DOHH2 (cell line): ENCODE measurements at regions not wholly inside any gene's neighbourhood (a gene's known extent, or its start where the extent isn't known, plus 50 kb on each side); places are given as distances from the start of the nearest gene placed in this dataset.

ENCODE experiments used
- H3F3A ChIP-seq: fragments of 200-600 bp; sonication (generic), shearing (Covaris generic); 2 replicates; pipeline ENCODE4 v1.6.0; 2016; ENCODE audit warnings: antibody characterized with exemption, mild to moderate bottlenecking; ENCODE audit not compliant: control insufficient read depth, insufficient read depth
- H3K27ac ChIP-seq: fragments of 200-600 bp; sonication (generic); 2 replicates; pipeline ENCODE4 v1.5.1; 2014; ENCODE audit warnings: low read depth, mild to moderate bottlenecking, low read length, moderate library complexity
- H3K27me3 ChIP-seq: fragments of 200-600 bp; sonication (generic); 2 replicates; pipeline ENCODE4 v1.6.1; 2014; ENCODE audit warnings: mild to moderate bottlenecking, low read length, mixed read lengths; ENCODE audit not compliant: control insufficient read depth
- H3K36me3 ChIP-seq: fragments of 200-600 bp; sonication (generic); 2 replicates; pipeline ENCODE4 v1.6.1; 2014; ENCODE audit warnings: mild to moderate bottlenecking, low read length, moderate library complexity, mixed read lengths; ENCODE audit not compliant: control insufficient read depth
- H3K4me1 ChIP-seq: fragments of 200-600 bp; sonication (generic); 2 replicates; pipeline ENCODE4 v1.6.1; 2014; ENCODE audit warnings: mild to moderate bottlenecking, low read length, mixed read lengths; ENCODE audit not compliant: control insufficient read depth
- H3K4me2 ChIP-seq: fragments of 200-600 bp; sonication (generic); 2 replicates; pipeline ENCODE4 v1.6.0; 2014; ENCODE audit warnings: mild to moderate bottlenecking, low read length, moderate library complexity
- H3K4me3 ChIP-seq: fragments of 200-600 bp; sonication (generic); 2 replicates; pipeline ENCODE4 v1.5.1; 2014; ENCODE audit warnings: mild to moderate bottlenecking, low read length, mixed read lengths
- H3K79me2 ChIP-seq: fragments of 200-600 bp; sonication (generic); 2 replicates; pipeline ENCODE4 v1.6.1; 2014; ENCODE audit warnings: mild to moderate bottlenecking, low read length, mixed read lengths; ENCODE audit not compliant: control insufficient read depth
- H3K9me2 ChIP-seq: fragments of 200-600 bp; sonication (generic); replicated peaks from 2 replicates; pipeline ENCODE4 v1.6.1; 2014; ENCODE audit warnings: mild to moderate bottlenecking, low read length, mixed read lengths; ENCODE audit not compliant: control insufficient read depth
- H3K9me3 ChIP-seq: fragments of 200-600 bp; sonication (generic); 2 replicates; pipeline ENCODE4 v1.6.1; 2014; ENCODE audit warnings: antibody characterized with exemption, low read length, mixed read lengths; ENCODE audit not compliant: control insufficient read depth, insufficient read depth
- H4K20me1 ChIP-seq: fragments of 200-600 bp; sonication (generic); 2 replicates; pipeline ENCODE4 v1.6.0; 2014; ENCODE audit warnings: low read depth, mild to moderate bottlenecking, antibody characterized with exemption, low read length, moderate library complexity; ENCODE audit not compliant: control insufficient read depth, insufficient read depth
- EZH2phosphoT487 ChIP-seq: fragments of 200-600 bp; sonication (generic); IDR thresholded peaks from 2 replicates; pipeline ENCODE4 v1.6.1; 2017; ENCODE audit warnings: borderline replicate concordance, mild to moderate bottlenecking, antibody characterized with exemption, low read length, moderate library complexity, mixed read lengths
- TF ChIP-seq, protein P1 (sequence below): fragments of 200-600 bp; sonication (generic); IDR thresholded peaks from one replicate; pipeline ENCODE4 v1.5.1; 2014; ENCODE audit warnings: antibody characterized with exemption, mild to moderate bottlenecking, low read depth, low read length; ENCODE audit not compliant: poor library complexity, severe bottlenecking

DNA sequence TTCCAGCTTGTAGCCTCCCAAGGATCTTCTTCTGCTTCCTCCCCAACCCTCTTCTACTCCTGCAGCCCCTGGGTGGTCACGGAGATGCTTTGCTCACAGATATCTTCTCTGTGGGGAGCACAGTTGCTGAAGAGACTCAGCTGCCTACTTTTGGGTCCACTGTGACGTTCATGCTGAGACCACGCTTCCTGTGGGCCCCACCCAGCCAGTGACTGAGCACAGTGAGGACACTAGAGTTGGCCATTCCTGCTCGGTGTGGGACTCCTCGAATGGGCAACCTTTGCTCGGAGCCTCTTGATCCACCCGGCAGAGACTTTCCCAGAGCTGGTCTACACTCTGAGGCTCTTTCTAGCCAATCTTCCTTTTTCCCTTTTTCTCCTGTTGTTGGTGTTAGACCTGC lies 73.9 kb downstream of the ADRA2A start:
- H3K9me2 ChIP-seq = no peaks in the 10 kb centered on the region; the same call in 1 of the 2 replicates
- no peak overlapping the region for H3K4me3 ChIP-seq
- H3F3A ChIP-seq = no peaks in the 10 kb centered on the region
- 0 out of 2 replicates have a peak, but pooled peaks cover 2% of the 10 kb centered on the region for H3K27me3 ChIP-seq
- TF ChIP-seq, protein P1, sequence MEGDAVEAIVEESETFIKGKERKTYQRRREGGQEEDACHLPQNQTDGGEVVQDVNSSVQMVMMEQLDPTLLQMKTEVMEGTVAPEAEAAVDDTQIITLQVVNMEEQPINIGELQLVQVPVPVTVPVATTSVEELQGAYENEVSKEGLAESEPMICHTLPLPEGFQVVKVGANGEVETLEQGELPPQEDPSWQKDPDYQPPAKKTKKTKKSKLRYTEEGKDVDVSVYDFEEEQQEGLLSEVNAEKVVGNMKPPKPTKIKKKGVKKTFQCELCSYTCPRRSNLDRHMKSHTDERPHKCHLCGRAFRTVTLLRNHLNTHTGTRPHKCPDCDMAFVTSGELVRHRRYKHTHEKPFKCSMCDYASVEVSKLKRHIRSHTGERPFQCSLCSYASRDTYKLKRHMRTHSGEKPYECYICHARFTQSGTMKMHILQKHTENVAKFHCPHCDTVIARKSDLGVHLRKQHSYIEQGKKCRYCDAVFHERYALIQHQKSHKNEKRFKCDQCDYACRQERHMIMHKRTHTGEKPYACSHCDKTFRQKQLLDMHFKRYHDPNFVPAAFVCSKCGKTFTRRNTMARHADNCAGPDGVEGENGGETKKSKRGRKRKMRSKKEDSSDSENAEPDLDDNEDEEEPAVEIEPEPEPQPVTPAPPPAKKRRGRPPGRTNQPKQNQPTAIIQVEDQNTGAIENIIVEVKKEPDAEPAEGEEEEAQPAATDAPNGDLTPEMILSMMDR = no peak
- no peak for TF ChIP-seq EZH2phosphoT487
- H3K4me1 ChIP-seq = no peaks in the 10 kb centered on the region
- no peak overlapping the region for H3K27ac ChIP-seq
- no peaks in the 10 kb centered on the region for H3K9me3 ChIP-seq
- no peaks in the 10 kb centered on the region for H3K79me2 ChIP-seq
- no peaks in the 10 kb centered on the region for H4K20me1 ChIP-seq
- no peaks in the 10 kb centered on the region for H3K36me3 ChIP-seq
- no peak overlapping the region for H3K4me2 ChIP-seq

DNA sequence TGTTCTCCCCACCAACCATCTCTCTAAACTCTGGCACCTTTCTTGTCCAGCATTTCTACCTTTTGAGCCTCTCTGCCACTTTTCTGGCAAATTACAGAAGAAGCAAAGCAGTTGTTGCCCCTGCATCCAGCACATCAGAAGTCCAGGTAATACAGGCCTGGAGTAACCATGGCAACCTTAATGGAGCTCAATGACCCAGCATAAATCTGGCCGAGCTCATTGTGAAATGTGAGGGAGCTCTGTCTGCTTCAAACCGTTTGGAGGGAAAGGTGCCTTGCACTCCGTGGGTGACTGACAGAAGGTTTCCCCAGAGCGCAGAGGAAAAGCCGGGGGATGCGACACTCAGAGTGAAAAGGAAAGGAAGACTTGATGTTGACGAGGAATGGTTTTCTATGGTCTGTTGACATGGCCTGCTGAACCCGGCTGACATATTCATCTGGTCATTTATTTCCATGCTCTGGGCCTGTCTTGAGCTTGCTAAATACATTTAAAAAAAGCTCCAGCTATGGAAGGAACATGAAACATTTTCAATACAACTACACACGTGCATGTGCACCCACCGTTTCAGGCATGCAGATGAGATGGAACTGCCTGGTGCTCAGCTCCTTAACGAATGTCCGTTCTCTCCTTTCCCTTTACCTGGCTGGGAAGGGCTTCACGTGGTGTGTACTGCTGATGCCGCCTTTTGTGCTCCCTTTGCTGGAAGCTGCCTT lies 74.9 kb downstream of the ADRA2A start:
- H3F3A ChIP-seq = no peaks in the 10 kb centered on the region
- no peaks in the 10 kb centered on the region for H3K36me3 ChIP-seq
- H3K9me2 ChIP-seq = no peaks in the 10 kb centered on the region; the same call in 1 of the 2 replicates
- no peaks in the 10 kb centered on the region for H3K9me3 ChIP-seq
- no peaks in the 10 kb centered on the region for H4K20me1 ChIP-seq
- H3K4me2 ChIP-seq = no peak overlapping the region
- TF ChIP-seq, protein P1 = no peak
- TF ChIP-seq EZH2phosphoT487 = no peak
- no peaks in the 10 kb centered on the region for H3K79me2 ChIP-seq
- no peaks in the 10 kb centered on the region for H3K4me1 ChIP-seq
- no peak overlapping the region for H3K4me3 ChIP-seq
- peaks cover 2% of the 10 kb centered on the region; the same call in 1 of the 2 replicates for H3K27me3 ChIP-seq
- H3K27ac ChIP-seq = no peak overlapping the region

DNA sequence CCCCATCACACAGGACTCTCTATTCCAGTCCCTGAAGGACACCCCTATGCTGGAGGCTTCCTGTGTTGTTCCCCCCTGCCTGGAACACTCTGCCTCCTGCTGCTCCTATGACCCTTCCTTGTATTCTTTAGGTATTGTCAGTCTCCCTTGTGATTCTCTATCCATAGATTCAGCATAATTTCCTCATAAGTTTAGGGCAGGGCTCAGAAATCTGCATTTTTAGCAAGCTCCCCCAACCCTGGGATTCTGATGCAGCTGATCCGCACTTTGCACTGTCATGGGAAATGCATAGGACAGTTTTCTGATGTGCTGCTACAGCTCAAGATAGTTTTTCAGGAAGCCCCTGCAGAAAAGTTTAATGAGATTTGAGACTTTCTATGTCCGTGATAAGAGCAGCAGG lies 79.9 kb downstream of the ADRA2A start:
- no peak overlapping the region for H3K4me2 ChIP-seq
- H3K27ac ChIP-seq = no peak overlapping the region
- H3K27me3 ChIP-seq = peaks cover 8% of the 10 kb centered on the region
- no peaks in the 10 kb centered on the region for H3K9me3 ChIP-seq
- no peaks in the 10 kb centered on the region for H3K79me2 ChIP-seq
- no peaks in the 10 kb centered on the region for H3K4me1 ChIP-seq
- H3K36me3 ChIP-seq = no peaks in the 10 kb centered on the region
- no peaks in the 10 kb centered on the region for H3F3A ChIP-seq
- H3K9me2 ChIP-seq = no peaks in the 10 kb centered on the region; the same call in 1 of the 2 replicates
- TF ChIP-seq EZH2phosphoT487 = no peak
- TF ChIP-seq, protein P1 = no peak
- H3K4me3 ChIP-seq = no peak overlapping the region
- no peaks in the 10 kb centered on the region for H4K20me1 ChIP-seq
